Lower lobe of right lung (tissue), 2 donors: ENCODE measurements at regions not wholly inside any gene's neighbourhood (a gene's known extent, or its start where the extent isn't known, plus 50 kb on each side); places are given as distances from the start of the nearest gene placed in this dataset.

Source experiments
- ATAC-seq, 2 donors: fragments of 200-7000 bp; cut with Tn5 transposase; one replicate each; pipeline ENCODE4 v1.9.1; 2020 to 2022; ENCODE audit warnings: mild to moderate bottlenecking in 2 of 2, moderate library complexity in 2 of 2
- DNase-seq: peaks from one replicate; pipeline ENCODE4 v3.0.0-alpha.2; 2020
- H3K27ac ChIP-seq: fragments of 200-600 bp; one replicate; pipeline ENCODE4 v1.8.0; 2022
- H3K27me3 ChIP-seq: fragments of 200-600 bp; one replicate; pipeline ENCODE4 v1.8.0; 2022; ENCODE audit warnings: low read depth
- H3K36me3 ChIP-seq: fragments of 200-600 bp; one replicate; pipeline ENCODE4 v1.8.0; 2022; ENCODE audit warnings: mild to moderate bottlenecking
- H3K4me1 ChIP-seq: fragments of 200-600 bp; one replicate; pipeline ENCODE4 v1.8.0; 2022
- H3K4me3 ChIP-seq: fragments of 200-600 bp; one replicate; pipeline ENCODE4 v1.8.0; 2022; ENCODE audit warnings: mild to moderate bottlenecking
- H3K9me3 ChIP-seq: fragments of 200-600 bp; one replicate; pipeline ENCODE4 v1.8.0; 2022
- CTCF ChIP-seq: fragments of 200-600 bp; IDR thresholded peaks from one replicate; pipeline ENCODE4 v1.8.0; 2022; ENCODE audit warnings: antibody characterized with exemption, mild to moderate bottlenecking
- intact Hi-C: fragments of 100-400 bp; cut with DNase I; formaldehyde crosslinking; loops from one replicate; pipeline ENCODE4 v1.11.0; 2022
- donor health status: DM: no; HTN: yes; CAD: no; lungs with severe emphysema.

DNA sequence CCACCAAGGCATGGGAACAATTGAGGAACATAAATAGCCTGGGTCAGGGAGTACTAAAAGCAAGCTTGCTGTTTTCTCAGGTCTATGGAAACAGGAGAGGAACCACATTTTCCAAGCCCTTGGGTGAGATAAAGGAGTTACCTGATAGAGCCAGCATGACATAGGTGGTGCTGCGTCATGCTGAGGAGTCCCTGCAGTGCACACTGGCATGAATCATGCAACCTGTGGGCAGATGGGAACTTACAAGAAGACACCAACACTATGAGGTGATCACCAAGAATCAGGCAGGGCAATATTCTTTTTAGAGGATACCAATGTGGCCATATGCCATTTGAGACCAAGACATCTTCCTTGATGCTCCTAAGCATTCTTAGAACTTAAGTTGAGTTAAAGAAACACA lies 531.8 kb downstream of the ZEB2 start:
- intact Hi-C loops = no loop called here
- DNase-seq = no peak

GRCh38 chr2:143981428-143981827 lies 538.5 kb downstream of the ZEB2 start:
- Histone ChIP-seq H3K4me3 (no peak overlapping the region), H3K36me3 (no peaks in the 10 kb centered on the region), H3K27ac (no peak overlapping the region), H3K27me3 (no peaks in the 10 kb centered on the region), H3K9me3 (no peaks in the 10 kb centered on the region), H3K4me1 (no peaks in the 10 kb centered on the region)
- intact Hi-C loops = no loop called here
- ATAC-seq (no peak), DNase-seq (no peak)
- TF ChIP-seq CTCF = no peak

More for the DNA sequence above, 531.8 kb downstream of the ZEB2 start:
- no peaks in the 10 kb centered on the region for H3K4me1 ChIP-seq
- TF ChIP-seq CTCF = no peak
- H3K4me3 ChIP-seq = no peak overlapping the region
- no peak for ATAC-seq
- no peaks in the 10 kb centered on the region for H3K36me3 ChIP-seq
- no peaks in the 10 kb centered on the region for H3K27me3 ChIP-seq
- H3K27ac ChIP-seq = no peak overlapping the region
- H3K9me3 ChIP-seq = no peaks in the 10 kb centered on the region

- ATAC-seq (no peak), DNase-seq (no peak)
- Histone ChIP-seq H3K27ac (no peak overlapping the region), H3K9me3 (no peaks in the 10 kb centered on the region), H3K36me3 (no peaks in the 10 kb centered on the region), H3K27me3 (no peaks in the 10 kb centered on the region), H3K4me1 (no peaks in the 10 kb centered on the region), H3K4me3 (no peak overlapping the region)
- TF ChIP-seq CTCF = no peak
- intact Hi-C loops = no loop called here
These were observed 542.6 kb downstream of the ZEB2 start for GRCh38 chr2:143977356-143977755.

GRCh38 chr2:143975216-143975615 lies 544.7 kb downstream of the ZEB2 start:
- Histone ChIP-seq H3K36me3 (no peaks in the 10 kb centered on the region), H3K4me3 (no peak overlapping the region), H3K9me3 (no peaks in the 10 kb centered on the region), H3K27me3 (no peaks in the 10 kb centered on the region), H3K4me1 (no peaks in the 10 kb centered on the region), H3K27ac (no peak overlapping the region)
- no peak for ATAC-seq
- intact Hi-C loops = no loop called here
- DNase-seq = no peak
- TF ChIP-seq CTCF = no peak

DNA sequence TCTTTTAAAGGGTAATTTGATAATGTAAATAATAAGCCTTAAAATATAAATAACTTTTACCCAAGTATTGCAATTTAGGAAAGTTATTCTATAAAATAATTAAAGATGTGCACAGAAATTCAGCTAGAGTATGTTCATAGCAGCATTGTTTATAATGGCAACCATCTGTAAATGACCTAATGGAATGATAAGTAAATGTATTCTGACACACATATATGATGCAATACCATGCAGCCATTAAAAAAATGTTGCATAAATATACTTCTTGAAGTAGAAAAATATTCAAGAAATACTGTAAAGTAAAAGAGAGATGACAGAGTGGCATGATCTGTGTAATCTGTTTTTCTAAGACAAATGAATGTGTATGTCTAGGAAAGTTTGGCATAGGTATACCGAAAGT lies 545.7 kb downstream of the ZEB2 start:
- no peaks in the 10 kb centered on the region for H3K36me3 ChIP-seq
- H3K27me3 ChIP-seq = no peaks in the 10 kb centered on the region
- H3K9me3 ChIP-seq = no peaks in the 10 kb centered on the region
- TF ChIP-seq CTCF = no peak
- no peak overlapping the region for H3K27ac ChIP-seq
- DNase-seq = no peak
- H3K4me3 ChIP-seq = no peak overlapping the region
- no peaks in the 10 kb centered on the region for H3K4me1 ChIP-seq
- intact Hi-C loops = no loop called here
- no peak for ATAC-seq

GRCh38 chr2:143968860-143969259 lies 551.1 kb downstream of the ZEB2 start:
- H3K36me3 ChIP-seq = no peaks in the 10 kb centered on the region
- ATAC-seq (no peak), DNase-seq (no peak)
- no peak for TF ChIP-seq CTCF
- H3K27me3 ChIP-seq = no peaks in the 10 kb centered on the region
- no peaks in the 10 kb centered on the region for H3K9me3 ChIP-seq
- no peak overlapping the region for H3K27ac ChIP-seq
- no peaks in the 10 kb centered on the region for H3K4me1 ChIP-seq
- no peak overlapping the region for H3K4me3 ChIP-seq
- intact Hi-C loops = no loop called here
